GM19035 (cell line): ENCODE measurements at regions not wholly inside any gene's neighbourhood (a gene's known extent, or its start where the extent isn't known, plus 50 kb on each side); places are given as distances from the start of the nearest gene placed in this dataset.

ENCODE experiments used
- ATAC-seq: cut with Tn5 transposase; IDR thresholded peaks from one replicate; pipeline ENCODE4 v1.9.1; 2021; ENCODE audit not compliant: unreplicated experiment

GRCh38 chr15:70407955-70408354, 310.2 kb upstream of the TLE3 start:
- no peak for ATAC-seq

- no peak for ATAC-seq
These were observed 309.6 kb upstream of the TLE3 start for GRCh38 chr15:70407336-70407670.

GRCh38 chr15:70406617-70407335, 309.1 kb upstream of the TLE3 start:
- no peak for ATAC-seq

- no peak for ATAC-seq
These were observed 304.0 kb upstream of the TLE3 start for GRCh38 chr15:70401709-70402108.

- ATAC-seq = no peak
These were observed 303.2 kb upstream of the TLE3 start for GRCh38 chr15:70400766-70401541.

- ATAC-seq = no peak
These were observed 301.5 kb upstream of the TLE3 start for GRCh38 chr15:70399204-70399603.

GRCh38 chr15:70398694-70399093, 301.0 kb upstream of the TLE3 start:
- no peak for ATAC-seq

GRCh38 chr15:70396807-70397206, 299.1 kb upstream of the TLE3 start:
- ATAC-seq = no peak

GRCh38 chr15:70395164-70395563, 297.4 kb upstream of the TLE3 start:
- ATAC-seq = no peak

GRCh38 chr15:70390723-70391122, 293.0 kb upstream of the TLE3 start:
- ATAC-seq = no peak

GRCh38 chr15:70387993-70388392, 290.3 kb upstream of the TLE3 start:
- ATAC-seq = no peak

- ATAC-seq = no peak
These were observed 289.4 kb upstream of the TLE3 start for GRCh38 chr15:70387081-70387480.

GRCh38 chr15:70385711-70386110, 288.0 kb upstream of the TLE3 start:
- ATAC-seq = no peak

- ATAC-seq = no peak
These were observed 287.3 kb upstream of the TLE3 start for GRCh38 chr15:70385052-70385451.

GRCh38 chr15:70383856-70384255, 286.1 kb upstream of the TLE3 start:
- ATAC-seq = no peak

GRCh38 chr15:70382762-70383458, 285.2 kb upstream of the TLE3 start:
- ATAC-seq = no peak

- no peak for ATAC-seq
These were observed 284.5 kb upstream of the TLE3 start for GRCh38 chr15:70382009-70382749.

GRCh38 chr15:70379938-70380883, 282.5 kb upstream of the TLE3 start:
- no peak for ATAC-seq

- ATAC-seq = no peak
These were observed 281.4 kb upstream of the TLE3 start for GRCh38 chr15:70379134-70379533.
